ENCODE measurements at regions not wholly inside any gene's neighbourhood (a gene's known extent, or its start where the extent isn't known, plus 50 kb on each side); places are given as distances from the start of the nearest gene placed in this dataset.
"Not testable (repeated sequence)": the region's sequence is repeated elsewhere in the genome, so short reads cannot be mapped to it uniquely, and the experiment has no call there.

- H3K9me3 Mint-ChIP-seq, result peaks cover 8% of the 10 kb centered on the region
- H3K27ac Mint-ChIP-seq, result no peak overlapping the region
- peaks cover 2% of the 10 kb centered on the region for H3K4me1 Mint-ChIP-seq
- no peak for DNase-seq
- H3K36me3 Mint-ChIP-seq, result peaks cover 3% of the 10 kb centered on the region
- H3K4me3 Mint-ChIP-seq, result no peak overlapping the region
- peaks cover 28% of the 10 kb centered on the region for H3K27me3 Mint-ChIP-seq
These were observed 158.5 kb downstream of the ID4 start for GRCh38 chr6:19995575-19996257.

GRCh38 chr6:19997104-19997503 is 159.9 kb downstream of the ID4 start:
- Mint-ChIP-seq H3K36me3 (peaks cover 3% of the 10 kb centered on the region), H3K4me3 (no peak overlapping the region), H3K9me3 (peaks cover 8% of the 10 kb centered on the region), H3K27ac (no peak overlapping the region), H3K4me1 (peaks cover 2% of the 10 kb centered on the region), H3K27me3 (peaks cover 26% of the 10 kb centered on the region)
- no peak for DNase-seq

- no peak for DNase-seq
- peaks cover 3% of the 10 kb centered on the region for H3K36me3 Mint-ChIP-seq
- H3K4me3 Mint-ChIP-seq, result no peak overlapping the region
- H3K4me1 Mint-ChIP-seq, result peaks cover 2% of the 10 kb centered on the region
- H3K27me3 Mint-ChIP-seq, result peaks cover 21% of the 10 kb centered on the region
- no peak overlapping the region for H3K27ac Mint-ChIP-seq
- peaks cover 8% of the 10 kb centered on the region for H3K9me3 Mint-ChIP-seq
These were observed 161.4 kb downstream of the ID4 start for GRCh38 chr6:19998541-19998940.

GRCh38 chr6:19999319-20000191 is 162.4 kb downstream of the ID4 start:
- H3K27ac Mint-ChIP-seq, result no peak overlapping the region
- H3K4me3 Mint-ChIP-seq, result peak overlapping the region; percentile 44
- peaks cover 8% of the 10 kb centered on the region for H3K9me3 Mint-ChIP-seq
- peaks cover 14% of the 10 kb centered on the region for H3K27me3 Mint-ChIP-seq
- H3K4me1 Mint-ChIP-seq, result peaks cover 2% of the 10 kb centered on the region
- H3K36me3 Mint-ChIP-seq, result peaks cover 3% of the 10 kb centered on the region
- peak; percentile 22 for DNase-seq

- DNase-seq, result no peak
- Mint-ChIP-seq H3K4me3 (no peak overlapping the region), H3K36me3 (peaks cover 3% of the 10 kb centered on the region), H3K9me3 (peaks cover 8% of the 10 kb centered on the region), H3K4me1 (peaks cover 2% of the 10 kb centered on the region), H3K27me3 (peaks cover 11% of the 10 kb centered on the region), H3K27ac (no peak overlapping the region)
These were observed 164.1 kb downstream of the ID4 start for GRCh38 chr6:20001286-20001685.

GRCh38 chr6:20006037-20006436 is 168.9 kb downstream of the ID4 start:
- no peaks in the 10 kb centered on the region for H3K36me3 Mint-ChIP-seq
- H3K4me1 Mint-ChIP-seq, result no peaks in the 10 kb centered on the region
- H3K27ac Mint-ChIP-seq, result no peak overlapping the region
- peaks cover 18% of the 10 kb centered on the region for H3K27me3 Mint-ChIP-seq
- H3K9me3 Mint-ChIP-seq, result no peaks in the 10 kb centered on the region
- no peak overlapping the region for H3K4me3 Mint-ChIP-seq
- DNase-seq, result no peak

- H3K27ac Mint-ChIP-seq, result no peak overlapping the region
- H3K36me3 Mint-ChIP-seq, result no peaks in the 10 kb centered on the region
- H3K27me3 Mint-ChIP-seq, result peaks cover 22% of the 10 kb centered on the region
- DNase-seq, result no peak
- H3K4me1 Mint-ChIP-seq, result no peaks in the 10 kb centered on the region
- H3K9me3 Mint-ChIP-seq, result no peaks in the 10 kb centered on the region
- no peak overlapping the region for H3K4me3 Mint-ChIP-seq
These were observed 171.0 kb downstream of the ID4 start for GRCh38 chr6:20008131-20008530.

- H3K27ac Mint-ChIP-seq, result no peak overlapping the region
- H3K9me3 Mint-ChIP-seq, result no peaks in the 10 kb centered on the region
- H3K36me3 Mint-ChIP-seq, result no peaks in the 10 kb centered on the region
- no peaks in the 10 kb centered on the region for H3K4me1 Mint-ChIP-seq
- H3K27me3 Mint-ChIP-seq, result peaks cover 21% of the 10 kb centered on the region
- no peak overlapping the region for H3K4me3 Mint-ChIP-seq
- DNase-seq, result no peak
These were observed 176.1 kb downstream of the ID4 start for GRCh38 chr6:20013066-20013861.

- H3K4me1 Mint-ChIP-seq, result no peaks in the 10 kb centered on the region
- no peak overlapping the region for H3K4me3 Mint-ChIP-seq
- no peak for DNase-seq
- H3K27me3 Mint-ChIP-seq, result peaks cover 21% of the 10 kb centered on the region
- no peak overlapping the region for H3K27ac Mint-ChIP-seq
- no peaks in the 10 kb centered on the region for H3K9me3 Mint-ChIP-seq
- H3K36me3 Mint-ChIP-seq, result no peaks in the 10 kb centered on the region
These were observed 177.3 kb downstream of the ID4 start for GRCh38 chr6:20014508-20014907.

- DNase-seq, result no peak
- Mint-ChIP-seq H3K36me3 (no peaks in the 10 kb centered on the region), H3K4me3 (no peak overlapping the region), H3K4me1 (peaks cover 15% of the 10 kb centered on the region), H3K27ac (no peak overlapping the region), H3K9me3 (no peaks in the 10 kb centered on the region), H3K27me3 (peaks cover 26% of the 10 kb centered on the region)
These were observed 183.4 kb downstream of the ID4 start for GRCh38 chr6:20020526-20020925.

GRCh38 chr6:20021795-20022194 is 184.6 kb downstream of the ID4 start:
- H3K4me1 Mint-ChIP-seq, result peaks cover 15% of the 10 kb centered on the region
- peaks cover 32% of the 10 kb centered on the region for H3K27me3 Mint-ChIP-seq
- H3K36me3 Mint-ChIP-seq, result no peaks in the 10 kb centered on the region
- H3K9me3 Mint-ChIP-seq, result no peaks in the 10 kb centered on the region
- DNase-seq, result no peak
- no peak overlapping the region for H3K27ac Mint-ChIP-seq
- no peak overlapping the region for H3K4me3 Mint-ChIP-seq

GRCh38 chr6:20023549-20024315 is 186.6 kb downstream of the ID4 start:
- peak; percentile 30 for DNase-seq
- Mint-ChIP-seq H3K4me1 (peaks cover 15% of the 10 kb centered on the region), H3K27me3 (peaks cover 29% of the 10 kb centered on the region), H3K4me3 (peak overlapping the region; percentile 63)
- not testable (repeated sequence) for H3K9me3 Mint-ChIP-seq, H3K36me3 Mint-ChIP-seq, H3K27ac Mint-ChIP-seq

GRCh38 chr6:20024316-20024673 is 187.1 kb downstream of the ID4 start:
- no peak for DNase-seq
- peak overlapping the region; percentile 63 for H3K4me3 Mint-ChIP-seq
- peaks cover 29% of the 10 kb centered on the region for H3K27me3 Mint-ChIP-seq
- no peaks in the 10 kb centered on the region for H3K9me3 Mint-ChIP-seq
- peaks cover 15% of the 10 kb centered on the region for H3K4me1 Mint-ChIP-seq
- no peaks in the 10 kb centered on the region for H3K36me3 Mint-ChIP-seq
- no peak overlapping the region for H3K27ac Mint-ChIP-seq

GRCh38 chr6:20024978-20025377 is 187.3 kb downstream of the MBOAT1 start:
- Mint-ChIP-seq H3K36me3 (no peaks in the 10 kb centered on the region), H3K27ac (no peak overlapping the region), H3K9me3 (no peaks in the 10 kb centered on the region), H3K4me3 (no peak overlapping the region), H3K27me3 (peaks cover 33% of the 10 kb centered on the region), H3K4me1 (peaks cover 15% of the 10 kb centered on the region)
- DNase-seq, result no peak

All from activated naive CD8-positive, alpha-beta T cell treated with anti-CD3 and anti-CD28 coated beads for 36 hours (primary cell).